ENCODE measurements at regions not wholly inside any gene's neighbourhood (a gene's known extent, or its start where the extent isn't known, plus 50 kb on each side); places are given as distances from the start of the nearest gene placed in this dataset.

GRCh38 chr2:194102546-194102945 lies 1554.5 kb upstream of the SLC39A10 start:
- H3K4me1 ChIP-seq (ENCODE audit: control insufficient read depth in 1 of 2, insufficient read depth in 1 of 2, low read depth in 1 of 2, low read length in 1 of 2) = no peaks in the 10 kb centered on the region
- no peak overlapping the region for H3K27ac ChIP-seq
- no peak for TF ChIP-seq CTCF (IDR thresholded peaks at IDR 0.05)
- H3K4me3 ChIP-seq (ENCODE audit: low read depth in 1 of 2, low read length in 1 of 2) = no peak overlapping the region
- H3K9me3 ChIP-seq = no peaks in the 10 kb centered on the region
- H3K36me3 ChIP-seq = no peaks in the 10 kb centered on the region
- no peaks in the 10 kb centered on the region for H3K27me3 ChIP-seq

- Histone ChIP-seq H3K4me1 (ENCODE audit: control insufficient read depth in 1 of 2, insufficient read depth in 1 of 2, low read depth in 1 of 2, low read length in 1 of 2) (no peaks in the 10 kb centered on the region), H3K27me3 (no peaks in the 10 kb centered on the region), H3K27ac (no peak overlapping the region), H3K9me3 (no peaks in the 10 kb centered on the region), H3K4me3 (ENCODE audit: low read depth in 1 of 2, low read length in 1 of 2) (no peak overlapping the region), H3K36me3 (no peaks in the 10 kb centered on the region)
- no peak for TF ChIP-seq CTCF (IDR thresholded peaks at IDR 0.05)
These were observed 1556.8 kb upstream of the SLC39A10 start for GRCh38 chr2:194100201-194100600.

- TF ChIP-seq CTCF (IDR thresholded peaks at IDR 0.05) = no peak
- H3K9me3 ChIP-seq = no peaks in the 10 kb centered on the region
These were observed 1560.6 kb upstream of the SLC39A10 start for GRCh38 chr2:194096402-194096801.

GRCh38 chr2:194095359-194095758 lies 1561.7 kb upstream of the SLC39A10 start:
- Histone ChIP-seq H3K27me3 (no peaks in the 10 kb centered on the region), H3K4me3 (ENCODE audit: low read depth in 1 of 2, low read length in 1 of 2) (no peak overlapping the region), H3K36me3 (no peaks in the 10 kb centered on the region), H3K4me1 (ENCODE audit: control insufficient read depth in 1 of 2, insufficient read depth in 1 of 2, low read depth in 1 of 2, low read length in 1 of 2) (no peaks in the 10 kb centered on the region), H3K27ac (no peak overlapping the region), H3K9me3 (no peaks in the 10 kb centered on the region)
- no peak for TF ChIP-seq CTCF (IDR thresholded peaks at IDR 0.05)

More at GRCh38 chr2:194096402-194096801, 1560.6 kb upstream of the SLC39A10 start:
- Histone ChIP-seq H3K27me3 (no peaks in the 10 kb centered on the region), H3K27ac (no peak overlapping the region), H3K4me1 (ENCODE audit: control insufficient read depth in 1 of 2, insufficient read depth in 1 of 2, low read depth in 1 of 2, low read length in 1 of 2) (no peaks in the 10 kb centered on the region), H3K4me3 (ENCODE audit: low read depth in 1 of 2, low read length in 1 of 2) (no peak overlapping the region), H3K36me3 (no peaks in the 10 kb centered on the region)

GRCh38 chr2:194090251-194090905 lies 1566.6 kb upstream of the SLC39A10 start:
- Histone ChIP-seq H3K36me3 (no peaks in the 10 kb centered on the region), H3K4me3 (ENCODE audit: low read depth in 1 of 2, low read length in 1 of 2) (no peak overlapping the region), H3K27me3 (no peaks in the 10 kb centered on the region), H3K9me3 (no peaks in the 10 kb centered on the region), H3K27ac (no peak overlapping the region), H3K4me1 (ENCODE audit: control insufficient read depth in 1 of 2, insufficient read depth in 1 of 2, low read depth in 1 of 2, low read length in 1 of 2) (no peaks in the 10 kb centered on the region)
- no peak for TF ChIP-seq CTCF (IDR thresholded peaks at IDR 0.05)
